WERI-Rb-1 (cell line): ENCODE measurements at regions not wholly inside any gene's neighbourhood (a gene's known extent, or its start where the extent isn't known, plus 50 kb on each side); places are given as distances from the start of the nearest gene placed in this dataset.

Experiments
- DNase-seq: peaks from one replicate; pipeline ENCODE4 v3.0.0-alpha.2; 2020
- H3K27ac ChIP-seq: fragments of 250-450 bp; sonication (Bioruptor Pico); 2 replicates; pipeline ENCODE4 v1.5.1; 2020; ENCODE audit warnings: mild to moderate bottlenecking, moderate library complexity
- H3K27me3 ChIP-seq: fragments of 250-450 bp; sonication (Bioruptor Pico); 2 replicates; pipeline ENCODE4 v1.5.1; 2021; ENCODE audit warnings: mild to moderate bottlenecking, low read depth, moderate library complexity; ENCODE audit not compliant: insufficient read depth, severe bottlenecking
- H3K36me3 ChIP-seq: fragments of 250-450 bp; sonication (Bioruptor Pico); 2 replicates; pipeline ENCODE4 v1.5.1; 2020; ENCODE audit warnings: mild to moderate bottlenecking, moderate library complexity
- H3K4me3 ChIP-seq: 2 replicates; pipeline ENCODE4 v1.5.1; 2011; ENCODE audit warnings: low read depth, mild to moderate bottlenecking, control low read depth, low read length
- H3K9me3 ChIP-seq: fragments of 250-450 bp; sonication (Bioruptor Pico); 2 replicates; pipeline ENCODE4 v1.5.1; 2021; ENCODE audit warnings: mild to moderate bottlenecking, moderate library complexity; ENCODE audit not compliant: severe bottlenecking
- TF ChIP-seq, protein P1 (sequence below): IDR thresholded peaks from 2 replicates; pipeline ENCODE4 v1.5.1; 2011; ENCODE audit warnings: low read depth, mild to moderate bottlenecking, control low read depth, inconsistent platforms, low read length

DNA sequence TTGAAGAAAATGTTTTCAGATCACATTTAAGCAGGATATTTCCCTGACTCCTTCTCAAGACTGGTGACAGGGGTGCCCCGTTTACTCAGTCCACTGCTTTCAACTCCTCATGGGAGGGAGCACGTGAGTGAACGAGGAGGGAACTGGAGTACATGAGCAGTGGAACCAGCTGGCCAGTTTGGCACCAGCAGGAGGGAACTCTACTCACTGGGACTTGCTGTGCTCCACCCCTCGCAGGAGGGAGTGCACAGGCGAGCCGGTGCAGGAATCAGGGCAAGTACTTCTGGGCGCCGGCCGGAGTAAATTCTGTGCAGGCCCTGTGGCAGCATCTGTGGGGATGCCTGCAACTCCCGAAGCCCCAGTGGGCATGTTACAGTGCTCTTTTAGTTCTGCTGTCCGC lies 1941.1 kb upstream of the C9orf72 start:
- Histone ChIP-seq H3K4me3 (no peak overlapping the region), H3K27me3 (no peaks in the 10 kb centered on the region), H3K9me3 (no peaks in the 10 kb centered on the region), H3K36me3 (no peaks in the 10 kb centered on the region), H3K27ac (peak overlapping the region; percentile 22; the same call in 1 of the 2 replicates)
- DNase-seq: peak; percentile 27
- TF ChIP-seq, protein P1, sequence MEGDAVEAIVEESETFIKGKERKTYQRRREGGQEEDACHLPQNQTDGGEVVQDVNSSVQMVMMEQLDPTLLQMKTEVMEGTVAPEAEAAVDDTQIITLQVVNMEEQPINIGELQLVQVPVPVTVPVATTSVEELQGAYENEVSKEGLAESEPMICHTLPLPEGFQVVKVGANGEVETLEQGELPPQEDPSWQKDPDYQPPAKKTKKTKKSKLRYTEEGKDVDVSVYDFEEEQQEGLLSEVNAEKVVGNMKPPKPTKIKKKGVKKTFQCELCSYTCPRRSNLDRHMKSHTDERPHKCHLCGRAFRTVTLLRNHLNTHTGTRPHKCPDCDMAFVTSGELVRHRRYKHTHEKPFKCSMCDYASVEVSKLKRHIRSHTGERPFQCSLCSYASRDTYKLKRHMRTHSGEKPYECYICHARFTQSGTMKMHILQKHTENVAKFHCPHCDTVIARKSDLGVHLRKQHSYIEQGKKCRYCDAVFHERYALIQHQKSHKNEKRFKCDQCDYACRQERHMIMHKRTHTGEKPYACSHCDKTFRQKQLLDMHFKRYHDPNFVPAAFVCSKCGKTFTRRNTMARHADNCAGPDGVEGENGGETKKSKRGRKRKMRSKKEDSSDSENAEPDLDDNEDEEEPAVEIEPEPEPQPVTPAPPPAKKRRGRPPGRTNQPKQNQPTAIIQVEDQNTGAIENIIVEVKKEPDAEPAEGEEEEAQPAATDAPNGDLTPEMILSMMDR: no peak

DNA sequence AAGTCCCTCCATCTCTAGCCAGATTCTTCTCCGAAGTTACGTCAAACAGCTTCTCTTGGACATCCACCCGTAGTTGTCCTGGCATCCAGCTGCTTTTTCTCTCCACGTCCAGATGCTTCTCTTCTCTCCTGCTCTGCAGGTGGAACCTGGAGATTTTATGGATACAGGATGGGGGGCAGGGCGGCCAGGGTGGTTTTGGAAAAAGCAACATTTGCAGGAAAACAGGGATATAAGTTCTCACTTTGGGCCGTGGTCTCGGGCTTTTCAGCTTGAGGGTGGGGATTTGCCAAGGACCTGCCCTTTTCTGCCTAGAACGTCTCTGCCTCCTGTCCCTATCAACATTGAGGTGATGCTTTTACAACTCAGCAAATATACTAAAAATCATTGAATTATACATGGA lies 1941.6 kb upstream of the C9orf72 start:
- H3K4me3 ChIP-seq: no peak overlapping the region
- no peaks in the 10 kb centered on the region for H3K9me3 ChIP-seq
- DNase-seq: no peak
- TF ChIP-seq, protein P1: no peak
- H3K27ac ChIP-seq: no peak overlapping the region
- no peaks in the 10 kb centered on the region for H3K36me3 ChIP-seq
- no peaks in the 10 kb centered on the region for H3K27me3 ChIP-seq

DNA sequence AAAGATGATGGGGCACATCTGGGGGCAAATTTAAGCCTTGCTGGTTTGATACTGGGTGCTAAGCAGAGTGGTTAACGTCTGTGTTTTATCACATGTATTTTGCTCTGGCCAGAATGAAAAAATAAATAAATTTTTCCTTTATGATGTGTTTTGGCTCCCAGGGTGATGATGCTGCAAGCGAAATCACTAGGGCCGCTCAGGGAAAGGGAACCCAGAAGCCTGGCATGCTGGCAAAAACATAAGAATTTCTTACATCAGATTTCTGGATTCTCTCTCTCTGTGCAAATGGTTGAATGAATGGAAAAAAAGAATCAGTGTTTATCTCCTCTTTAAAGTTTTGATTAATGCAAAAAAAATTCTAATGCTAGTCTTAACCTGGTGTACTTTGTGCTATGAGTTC lies 1975.2 kb upstream of the C9orf72 start:
- TF ChIP-seq, protein P1: no peak
- no peak for DNase-seq

DNA sequence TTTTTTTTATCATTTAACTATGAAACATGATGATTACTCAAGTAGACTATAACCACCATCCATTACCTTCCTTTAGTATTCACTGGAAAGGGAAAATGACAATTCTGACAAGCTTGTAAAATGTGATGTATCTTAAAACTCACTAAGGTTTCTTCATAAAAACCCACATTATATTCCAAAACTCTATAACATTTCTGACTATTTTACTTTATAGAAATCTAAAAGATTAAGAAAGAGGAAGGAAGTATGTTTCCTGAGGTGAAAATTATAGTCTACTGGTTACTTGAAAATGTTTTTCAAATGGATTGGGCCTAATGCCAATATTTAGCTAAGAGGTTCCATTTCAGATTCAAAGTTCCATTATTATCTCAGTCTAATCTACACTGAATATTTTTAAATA lies 1982.2 kb upstream of the C9orf72 start:
- Histone ChIP-seq H3K27me3 (no peaks in the 10 kb centered on the region), H3K36me3 (no peaks in the 10 kb centered on the region), H3K27ac (no peak overlapping the region), H3K9me3 (no peaks in the 10 kb centered on the region), H3K4me3 (no peak overlapping the region)
- no peak for DNase-seq
- TF ChIP-seq, protein P1: no peak

More for the DNA sequence above, 1975.2 kb upstream of the C9orf72 start:
- no peaks in the 10 kb centered on the region for H3K36me3 ChIP-seq
- no peak overlapping the region for H3K4me3 ChIP-seq
- no peaks in the 10 kb centered on the region for H3K27me3 ChIP-seq
- no peaks in the 10 kb centered on the region for H3K9me3 ChIP-seq
- no peak overlapping the region for H3K27ac ChIP-seq

DNA sequence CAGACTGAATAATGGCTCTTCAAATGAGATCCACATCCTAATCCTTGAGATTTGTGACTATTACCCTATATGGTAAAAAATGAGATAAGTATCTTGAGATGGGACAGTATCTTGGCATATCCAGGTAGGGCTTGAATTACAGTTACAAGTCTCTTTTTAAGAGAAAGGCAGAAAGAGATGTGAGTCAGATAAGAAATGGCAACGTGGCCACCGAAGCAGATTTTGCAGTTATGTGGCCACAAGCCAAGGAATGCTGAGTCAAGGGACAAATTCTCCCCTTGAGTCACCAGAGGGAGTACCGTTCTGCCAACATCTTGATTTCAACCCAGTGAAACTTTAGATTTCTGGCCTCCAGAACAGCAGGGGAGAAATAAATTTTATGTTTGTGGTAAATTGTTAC lies 1983.0 kb upstream of the C9orf72 start:
- TF ChIP-seq, protein P1: no peak
- DNase-seq: no peak
- Histone ChIP-seq H3K27me3 (no peaks in the 10 kb centered on the region), H3K9me3 (no peaks in the 10 kb centered on the region), H3K27ac (no peak overlapping the region), H3K36me3 (no peaks in the 10 kb centered on the region), H3K4me3 (no peak overlapping the region)

DNA sequence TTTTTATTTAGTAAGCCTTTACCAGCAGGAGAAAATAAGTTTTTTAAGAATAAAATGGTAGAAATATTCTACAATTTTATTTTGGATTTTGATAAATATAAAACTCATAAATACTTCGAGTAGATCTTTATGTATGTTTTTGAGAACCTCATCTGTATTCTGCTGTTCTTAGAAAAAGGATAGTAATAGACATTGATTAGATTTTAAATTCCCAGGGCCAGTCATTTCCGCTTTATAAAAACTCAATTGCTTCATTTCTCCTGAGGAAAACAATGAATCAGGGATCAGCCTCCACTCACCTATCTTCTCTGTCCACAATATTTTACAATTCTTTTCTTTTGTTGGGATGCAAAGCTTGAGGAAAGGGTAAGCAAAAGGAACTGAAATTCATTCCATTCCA lies 1983.5 kb upstream of the C9orf72 start:
- DNase-seq: no peak
- Histone ChIP-seq H3K9me3 (no peaks in the 10 kb centered on the region), H3K4me3 (no peak overlapping the region), H3K36me3 (no peaks in the 10 kb centered on the region), H3K27me3 (no peaks in the 10 kb centered on the region), H3K27ac (no peak overlapping the region)
- TF ChIP-seq, protein P1: no peak
